ENCODE measurements at regions not wholly inside any gene's neighbourhood (a gene's known extent, or its start where the extent isn't known, plus 50 kb on each side); places are given as distances from the start of the nearest gene placed in this dataset.

GRCh38 chr1:78291418-78291817 lies 199.4 kb upstream of the PTGFR start:
- no peaks in the 10 kb centered on the region for H3K36me3 ChIP-seq (ENCODE audit: control insufficient read depth, insufficient read depth, low read length)
- no peak overlapping the region for H3K4me3 ChIP-seq (ENCODE audit: low read depth, low read length)
- no peak for TF ChIP-seq CTCF (IDR thresholded peaks at IDR 0.05; ENCODE audit: insufficient read depth, low read depth, low read length)
- ChIA-PET POLR2A (no interaction called here), CTCF (interaction anchor here (1.3 to 1.4 kb wide), 2 partner anchors 12 to 146 kb away, joined by 5 read pairs; no protein-coding TSS in a partner anchor)
- peak; percentile 37 for DNase-seq (ENCODE audit: low read depth)
- H3K27me3 ChIP-seq (ENCODE audit: control insufficient read depth, insufficient read depth, low read length) = no peaks in the 10 kb centered on the region

GRCh38 chr1:78291872-78292271 lies 198.9 kb upstream of the PTGFR start:
- no peaks in the 10 kb centered on the region for H3K27me3 ChIP-seq (ENCODE audit: control insufficient read depth, insufficient read depth, low read length)
- H3K36me3 ChIP-seq (ENCODE audit: control insufficient read depth, insufficient read depth, low read length) = no peaks in the 10 kb centered on the region
- no peak for DNase-seq (ENCODE audit: low read depth)
- TF ChIP-seq CTCF (IDR thresholded peaks at IDR 0.05; ENCODE audit: insufficient read depth, low read depth, low read length) = no peak
- CTCF ChIA-PET = interaction anchor here (1.0 to 1.4 kb wide), 4 partner anchors 13 to 316 kb away, joined by 4 to 5 read pairs (median 5); no protein-coding TSS in a partner anchor
- H3K4me3 ChIP-seq (ENCODE audit: low read depth, low read length) = no peak overlapping the region
- POLR2A ChIA-PET = interaction anchor here (0.8 kb wide), 1 partner anchor 17 kb away, joined by 3 read pairs; no protein-coding TSS in a partner anchor

GRCh38 chr1:78292361-78292760 lies 198.4 kb upstream of the PTGFR start:
- peak; percentile 92 for DNase-seq (ENCODE audit: low read depth)
- H3K36me3 ChIP-seq (ENCODE audit: control insufficient read depth, insufficient read depth, low read length) = no peaks in the 10 kb centered on the region
- POLR2A ChIA-PET = interaction anchor here (0.8 kb wide), 1 partner anchor 17 kb away, joined by 3 read pairs; no protein-coding TSS in a partner anchor
- no peaks in the 10 kb centered on the region for H3K27me3 ChIP-seq (ENCODE audit: control insufficient read depth, insufficient read depth, low read length)
- no peak for TF ChIP-seq CTCF (IDR thresholded peaks at IDR 0.05; ENCODE audit: insufficient read depth, low read depth, low read length)
- no peak overlapping the region for H3K4me3 ChIP-seq (ENCODE audit: low read depth, low read length)
- CTCF ChIA-PET = interaction anchor here (1.0 to 1.4 kb wide), 4 partner anchors 13 to 315 kb away, joined by 4 to 5 read pairs (median 5); no protein-coding TSS in a partner anchor

- ChIA-PET POLR2A (no interaction called here), CTCF (interaction anchor here (0.8 to 1.2 kb wide), 3 partner anchors 18 to 310 kb away, joined by 3 to 4 read pairs (median 3); no protein-coding TSS in a partner anchor)
- no peak for TF ChIP-seq CTCF (IDR thresholded peaks at IDR 0.05; ENCODE audit: insufficient read depth, low read depth, low read length)
- no peak for DNase-seq (ENCODE audit: low read depth)
- H3K36me3 ChIP-seq (ENCODE audit: control insufficient read depth, insufficient read depth, low read length) = no peaks in the 10 kb centered on the region
- H3K27me3 ChIP-seq (ENCODE audit: control insufficient read depth, insufficient read depth, low read length) = no peaks in the 10 kb centered on the region
- H3K4me3 ChIP-seq (ENCODE audit: low read depth, low read length) = no peak overlapping the region
These were observed 192.9 kb upstream of the PTGFR start for GRCh38 chr1:78297836-78298235.

GRCh38 chr1:78298349-78298748 lies 192.4 kb upstream of the PTGFR start:
- CTCF ChIA-PET = interaction anchor here (1.0 to 1.2 kb wide), 2 partner anchors 18 to 309 kb away, joined by 3 to 4 read pairs; no protein-coding TSS in a partner anchor
- Histone ChIP-seq H3K27me3 (ENCODE audit: control insufficient read depth, insufficient read depth, low read length) (no peaks in the 10 kb centered on the region), H3K36me3 (ENCODE audit: control insufficient read depth, insufficient read depth, low read length) (no peaks in the 10 kb centered on the region), H3K4me3 (ENCODE audit: low read depth, low read length) (no peak overlapping the region)
- DNase-seq (ENCODE audit: low read depth) = no peak
- POLR2A ChIA-PET = no interaction called here
- no peak for TF ChIP-seq CTCF (IDR thresholded peaks at IDR 0.05; ENCODE audit: insufficient read depth, low read depth, low read length)

Data from BJ (cell line).